ENCODE measurements at regions not wholly inside any gene's neighbourhood (a gene's known extent, or its start where the extent isn't known, plus 50 kb on each side); places are given as distances from the start of the nearest gene placed in this dataset.

GRCh38 chr2:39523308-39524044 lies 86.4 kb upstream of the MAP4K3 start:
- H3K4me3 ChIP-seq (ENCODE audit: low read depth, low read length): no peak overlapping the region
- TF ChIP-seq, protein P1, sequence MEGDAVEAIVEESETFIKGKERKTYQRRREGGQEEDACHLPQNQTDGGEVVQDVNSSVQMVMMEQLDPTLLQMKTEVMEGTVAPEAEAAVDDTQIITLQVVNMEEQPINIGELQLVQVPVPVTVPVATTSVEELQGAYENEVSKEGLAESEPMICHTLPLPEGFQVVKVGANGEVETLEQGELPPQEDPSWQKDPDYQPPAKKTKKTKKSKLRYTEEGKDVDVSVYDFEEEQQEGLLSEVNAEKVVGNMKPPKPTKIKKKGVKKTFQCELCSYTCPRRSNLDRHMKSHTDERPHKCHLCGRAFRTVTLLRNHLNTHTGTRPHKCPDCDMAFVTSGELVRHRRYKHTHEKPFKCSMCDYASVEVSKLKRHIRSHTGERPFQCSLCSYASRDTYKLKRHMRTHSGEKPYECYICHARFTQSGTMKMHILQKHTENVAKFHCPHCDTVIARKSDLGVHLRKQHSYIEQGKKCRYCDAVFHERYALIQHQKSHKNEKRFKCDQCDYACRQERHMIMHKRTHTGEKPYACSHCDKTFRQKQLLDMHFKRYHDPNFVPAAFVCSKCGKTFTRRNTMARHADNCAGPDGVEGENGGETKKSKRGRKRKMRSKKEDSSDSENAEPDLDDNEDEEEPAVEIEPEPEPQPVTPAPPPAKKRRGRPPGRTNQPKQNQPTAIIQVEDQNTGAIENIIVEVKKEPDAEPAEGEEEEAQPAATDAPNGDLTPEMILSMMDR (IDR thresholded peaks at IDR 0.05; ENCODE audit: insufficient read depth, low read depth, low read length, missing control alignments): no peak
- DNase-seq (ENCODE audit: low read depth): no peak

DNA sequence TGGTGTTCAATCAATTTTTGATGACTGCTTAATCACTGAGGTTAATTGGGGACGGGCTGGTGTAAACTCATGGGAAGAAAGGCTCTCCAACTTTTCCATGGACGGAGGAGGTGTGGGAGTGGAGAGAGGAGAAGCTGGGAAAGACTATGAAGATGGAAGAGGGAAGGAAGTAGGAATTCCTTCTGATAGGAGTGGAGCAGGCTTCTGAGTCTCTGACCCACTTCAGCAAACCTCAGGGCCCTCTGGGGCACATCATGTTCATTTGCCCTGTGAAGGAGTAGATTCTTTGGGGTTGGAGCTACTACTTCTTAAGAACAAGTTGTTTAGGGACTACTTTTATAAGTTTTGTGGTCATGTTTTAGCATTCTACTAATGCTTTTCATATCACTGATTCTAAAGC lies 87.0 kb upstream of the MAP4K3 start:
- H3K4me3 ChIP-seq (ENCODE audit: low read depth, low read length): no peak overlapping the region
- no peak for DNase-seq (ENCODE audit: low read depth)
- TF ChIP-seq, protein P1 (IDR thresholded peaks at IDR 0.05; ENCODE audit: insufficient read depth, low read depth, low read length, missing control alignments): no peak

DNA sequence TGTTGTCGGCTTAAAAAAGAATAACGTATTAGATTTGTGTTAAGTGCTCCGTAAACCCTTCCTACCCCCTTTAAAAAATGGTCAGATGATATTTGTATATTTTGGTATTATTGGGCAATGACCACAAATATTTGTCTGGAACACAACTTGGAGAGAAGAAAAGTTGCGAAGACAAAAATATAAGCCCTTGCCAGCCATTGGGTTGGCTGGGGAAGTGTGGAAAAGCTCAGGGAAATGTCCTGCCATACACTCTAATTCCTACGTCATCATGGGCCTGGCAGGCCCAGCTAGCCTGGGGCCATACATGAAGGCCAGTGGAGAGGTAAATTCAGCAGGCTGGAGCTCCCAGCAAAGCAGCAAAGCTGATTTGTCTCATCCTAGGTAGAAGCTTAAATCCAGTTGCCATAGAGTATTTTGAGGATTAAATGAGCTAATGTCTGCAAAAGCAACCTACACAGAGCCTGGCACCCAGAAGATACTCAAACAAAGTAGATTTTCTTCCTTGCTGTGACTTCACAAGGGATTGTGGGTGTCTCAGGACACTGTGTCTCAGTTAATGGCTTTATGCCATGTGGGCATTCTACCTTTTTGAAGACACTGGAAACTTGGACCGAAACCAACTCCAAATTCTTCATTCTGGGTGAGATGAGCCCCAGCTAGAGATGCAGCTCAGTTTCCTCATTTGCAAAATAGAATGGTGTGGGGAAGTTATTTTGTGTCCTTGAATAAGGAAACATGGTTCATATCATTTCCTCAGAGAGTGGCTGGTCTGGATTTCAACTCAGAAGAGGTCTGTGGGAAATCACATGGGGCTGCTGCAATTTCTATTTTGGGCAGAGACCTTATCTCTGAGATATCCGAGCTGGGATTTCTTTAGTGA lies 87.9 kb upstream of the MAP4K3 start:
- DNase-seq (ENCODE audit: low read depth): no peak
- TF ChIP-seq, protein P1 (IDR thresholded peaks at IDR 0.05; ENCODE audit: insufficient read depth, low read depth, low read length, missing control alignments): no peak
- no peak overlapping the region for H3K4me3 ChIP-seq (ENCODE audit: low read depth, low read length)

GRCh38 chr2:39525636-39526412 lies 88.7 kb upstream of the MAP4K3 start:
- H3K4me3 ChIP-seq (ENCODE audit: low read depth, low read length): no peak overlapping the region
- TF ChIP-seq, protein P1 (IDR thresholded peaks at IDR 0.05; ENCODE audit: insufficient read depth, low read depth, low read length, missing control alignments): no peak
- DNase-seq (ENCODE audit: low read depth): peak; percentile 19

GRCh38 chr2:39528701-39529100 lies 91.6 kb upstream of the MAP4K3 start:
- no peak overlapping the region for H3K4me3 ChIP-seq (ENCODE audit: low read depth, low read length)
- no peak for DNase-seq (ENCODE audit: low read depth)
- TF ChIP-seq, protein P1 (IDR thresholded peaks at IDR 0.05; ENCODE audit: insufficient read depth, low read depth, low read length, missing control alignments): no peak

DNA sequence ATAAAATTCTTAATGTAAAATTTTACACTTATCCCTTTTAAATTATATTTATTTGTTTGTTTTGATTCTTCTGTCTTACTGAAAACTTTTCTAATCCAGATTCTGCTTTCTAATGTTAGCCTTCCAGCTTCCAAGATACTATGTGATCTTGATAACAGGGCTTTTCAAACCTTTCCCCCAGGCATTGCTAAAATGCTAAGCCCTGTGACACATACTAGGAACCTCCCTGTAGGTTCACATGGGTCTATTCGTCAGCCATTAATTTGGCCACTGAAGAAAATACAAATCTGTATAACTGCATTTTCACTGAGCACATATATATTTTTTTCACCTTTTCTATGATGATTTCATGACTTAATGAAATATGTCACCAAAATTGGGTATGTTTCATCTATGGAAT lies 92.8 kb upstream of the MAP4K3 start:
- H3K4me3 ChIP-seq (ENCODE audit: low read depth, low read length): no peak overlapping the region
- no peak for DNase-seq (ENCODE audit: low read depth)
- TF ChIP-seq, protein P1 (IDR thresholded peaks at IDR 0.05; ENCODE audit: insufficient read depth, low read depth, low read length, missing control alignments): no peak

All from GM12865 (cell line).